ENCODE measurements at regions not wholly inside any gene's neighbourhood (a gene's known extent, or its start where the extent isn't known, plus 50 kb on each side); places are given as distances from the start of the nearest gene placed in this dataset.

- DNase-seq (ENCODE audit: low read depth), result no peak
Observed at GRCh38 chr20:60638430-60639098, 613.5 kb upstream of the CDH4 start.

GRCh38 chr20:60641879-60642447, 610.1 kb upstream of the CDH4 start:
- DNase-seq (ENCODE audit: low read depth), result no peak

GRCh38 chr20:60642541-60642940, 609.5 kb upstream of the CDH4 start:
- no peak for DNase-seq (ENCODE audit: low read depth)

- no peak for DNase-seq (ENCODE audit: low read depth)
Observed at GRCh38 chr20:60648556-60648955, 603.5 kb upstream of the CDH4 start.

GRCh38 chr20:60649541-60649940, 602.5 kb upstream of the CDH4 start:
- DNase-seq (ENCODE audit: low read depth), result no peak

- no peak for DNase-seq (ENCODE audit: low read depth)
Observed at GRCh38 chr20:60650087-60650486, 602.0 kb upstream of the CDH4 start.

GRCh38 chr20:60652046-60652445, 600.0 kb upstream of the CDH4 start:
- no peak for DNase-seq (ENCODE audit: low read depth)

GRCh38 chr20:60652615-60653014, 599.4 kb upstream of the CDH4 start:
- no peak for DNase-seq (ENCODE audit: low read depth)

GRCh38 chr20:60653111-60653845, 598.8 kb upstream of the CDH4 start:
- DNase-seq (ENCODE audit: low read depth), result no peak

- no peak for DNase-seq (ENCODE audit: low read depth)
Observed at GRCh38 chr20:60658681-60659080, 593.4 kb upstream of the CDH4 start.

- no peak for DNase-seq (ENCODE audit: low read depth)
Observed at GRCh38 chr20:60659240-60659639, 592.8 kb upstream of the CDH4 start.

- DNase-seq (ENCODE audit: low read depth), result no peak
Observed at GRCh38 chr20:60662307-60662706, 589.8 kb upstream of the CDH4 start.

- no peak for DNase-seq (ENCODE audit: low read depth)
Observed at GRCh38 chr20:60664106-60664505, 588.0 kb upstream of the CDH4 start.

- DNase-seq (ENCODE audit: low read depth), result no peak
Observed at GRCh38 chr20:60667641-60668040, 584.4 kb upstream of the CDH4 start.

- DNase-seq (ENCODE audit: low read depth), result no peak
Observed at GRCh38 chr20:60669211-60669610, 582.9 kb upstream of the CDH4 start.

GRCh38 chr20:60676011-60676410, 576.0 kb upstream of the CDH4 start:
- DNase-seq (ENCODE audit: low read depth), result no peak

- no peak for DNase-seq (ENCODE audit: low read depth)
Observed at GRCh38 chr20:60677819-60678218, 574.2 kb upstream of the CDH4 start.

- no peak for DNase-seq (ENCODE audit: low read depth)
Observed at GRCh38 chr20:60680554-60680953, 571.5 kb upstream of the CDH4 start.

GRCh38 chr20:60687213-60687612, 564.8 kb upstream of the CDH4 start:
- DNase-seq (ENCODE audit: low read depth), result no peak

- DNase-seq (ENCODE audit: low read depth), result no peak
Observed at GRCh38 chr20:60690771-60691170, 561.3 kb upstream of the CDH4 start.

GRCh38 chr20:60691966-60692615, 560.0 kb upstream of the CDH4 start:
- DNase-seq (ENCODE audit: low read depth), result no peak

GRCh38 chr20:60693496-60694133, 558.4 kb upstream of the CDH4 start:
- DNase-seq (ENCODE audit: low read depth), result no peak

All from T follicular helper cell (primary cell).